ENCODE measurements at regions not wholly inside any gene's neighbourhood (a gene's known extent, or its start where the extent isn't known, plus 50 kb on each side); places are given as distances from the start of the nearest gene placed in this dataset.

GRCh38 chr10:35857860-35858259 lies 215.8 kb upstream of the FZD8 start:
- dilution Hi-C loops (cut with MboI; ENCODE audit: extremely low pct_ligation_motif_present, low sequenced_read_pairs) (no loop called here), intact Hi-C loops (cut with micrococcal nuclease) (no loop called here)
- no peaks in the 10 kb centered on the region for H3K36me3 ChIP-seq (ENCODE audit: control insufficient read depth in 2 of 2, extremely low read depth in 1 of 2, insufficient read depth in 2 of 2, low read length in 2 of 2)
- H3K4me3 ChIP-seq (replicated peaks in 1 of 3; ENCODE audit: insufficient read depth in 1 of 3, low read depth in 1 of 3, low read length in 3 of 3), result no peak overlapping the region
- CTCF ChIA-PET, result interaction anchor here (0.6 kb wide), 1 partner anchor 21 kb away, joined by 3 read pairs; no protein-coding TSS in a partner anchor
- no peak overlapping the region for H3K4me2 ChIP-seq (ENCODE audit: insufficient read depth, low read length)
- no peaks in the 10 kb centered on the region for H3K9me1 ChIP-seq (replicated peaks; ENCODE audit: control insufficient read depth, extremely low read depth, insufficient read depth, low read length)
- no peak for DNase-seq (ENCODE audit: low read depth, low spot score)
- no peak for TF ChIP-seq POLR2AphosphoS5 (IDR thresholded peaks at IDR 0.05; ENCODE audit: insufficient read depth, low read depth, low read length)
- no peak for TF ChIP-seq EZH2 (IDR thresholded peaks at IDR 0.05; ENCODE audit: borderline replicate concordance, low read depth, low read length, severe bottlenecking)
- TF ChIP-seq JUN (IDR thresholded peaks at IDR 0.05; ENCODE audit: borderline replicate concordance, insufficient read depth, insufficient read length, low read depth), result no peak
- TF ChIP-seq GATA2 (IDR thresholded peaks at IDR 0.05; ENCODE audit: insufficient read depth, insufficient read length, low read depth, low read length), result no peak
- no peak for TF ChIP-seq FOS (IDR thresholded peaks at IDR 0.05; ENCODE audit: borderline replicate concordance, insufficient read depth, low read length)
- H3K4me1 ChIP-seq (ENCODE audit: control insufficient read depth, extremely low read depth, insufficient read depth, low read length), result peaks cover 7% of the 10 kb centered on the region
- H4K20me1 ChIP-seq (replicated peaks; ENCODE audit: control insufficient read depth, extremely low read depth, insufficient read depth, low read length), result no peaks in the 10 kb centered on the region
- H3K9me3 ChIP-seq (replicated peaks; ENCODE audit: control insufficient read depth, insufficient read depth, low read length), result no peaks in the 10 kb centered on the region
- H3K27me3 ChIP-seq (ENCODE audit: control insufficient read depth in 2 of 2, insufficient read depth in 2 of 2, low read length in 2 of 2), result no peaks in the 10 kb centered on the region
- H3K9ac ChIP-seq (replicated peaks; ENCODE audit: extremely low read depth, insufficient read depth, low read length), result no peak overlapping the region
- no TSS peak for BruUV-seq (replicated peaks)
- H3K27ac ChIP-seq (ENCODE audit: insufficient read depth, low read depth, low read length), result no peak overlapping the region
- no peaks in the 10 kb centered on the region for H3K79me2 ChIP-seq (ENCODE audit: control insufficient read depth, insufficient read depth, low read length)
- POLR2A ChIA-PET, result no interaction called here
- no peak for FAIRE-seq
- no peak overlapping the region for H2AFZ ChIP-seq (ENCODE audit: low read depth, low read length)

DNA sequence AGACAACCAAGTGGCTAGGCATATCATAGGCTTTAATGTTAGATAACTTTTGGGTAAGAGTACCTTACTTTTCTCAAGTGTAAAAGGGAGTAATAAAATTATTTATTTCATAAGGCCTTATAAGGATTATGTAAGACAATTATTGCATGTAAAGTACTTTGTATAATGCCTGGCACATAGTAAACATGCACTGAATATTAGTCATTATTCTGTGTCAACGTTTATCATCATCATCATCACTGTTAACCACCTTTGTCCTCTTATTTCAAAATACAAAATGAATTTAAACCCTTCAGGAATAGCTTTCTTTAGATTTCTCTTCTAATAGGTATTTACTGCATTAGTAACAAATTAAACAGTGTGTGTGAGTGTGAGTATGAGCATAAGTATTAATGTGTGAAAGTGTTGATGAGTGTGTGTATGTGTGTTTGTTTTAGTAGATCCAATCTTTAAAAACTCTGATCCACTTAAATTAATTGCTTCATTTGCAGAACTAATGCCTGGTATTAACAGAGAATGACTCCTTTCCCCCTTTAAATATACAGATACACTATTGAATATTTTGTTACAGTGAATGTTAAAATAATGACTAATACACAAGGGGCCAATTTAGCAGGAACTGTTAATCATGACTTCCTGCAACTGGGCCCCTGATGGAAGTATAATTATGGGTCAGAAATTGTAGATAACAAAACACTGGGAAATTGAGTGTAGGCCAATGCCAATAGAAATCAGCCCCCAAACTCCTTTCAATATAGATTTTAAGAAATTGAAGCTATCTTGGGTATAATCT lies 213.3 kb upstream of the FZD8 start:
- CTCF ChIA-PET, result interaction anchor here (1.0 kb wide), 1 partner anchor 19 kb away, joined by 4 read pairs; no protein-coding TSS in a partner anchor

More for the DNA sequence above, 213.3 kb upstream of the FZD8 start:
- TF ChIP-seq POLR2A (IDR thresholded peaks at IDR 0.05; ENCODE audit: low read depth, low read length) (no peak), GATA2 (IDR thresholded peaks at IDR 0.05; ENCODE audit: insufficient read depth, insufficient read length, low read depth, low read length) (peak; percentile 56), MYC (IDR thresholded peaks at IDR 0.05; ENCODE audit: low read depth, low read length) (no peak), FOS (IDR thresholded peaks at IDR 0.05; ENCODE audit: borderline replicate concordance, insufficient read depth, low read length) (peak; percentile 71), POLR2AphosphoS5 (IDR thresholded peaks at IDR 0.05; ENCODE audit: insufficient read depth, low read depth, low read length) (no peak), EZH2 (IDR thresholded peaks at IDR 0.05; ENCODE audit: borderline replicate concordance, low read depth, low read length, severe bottlenecking) (no peak), JUN (IDR thresholded peaks at IDR 0.05; ENCODE audit: borderline replicate concordance, insufficient read depth, insufficient read length, low read depth) (no peak)
- TF ChIP-seq, protein P1, sequence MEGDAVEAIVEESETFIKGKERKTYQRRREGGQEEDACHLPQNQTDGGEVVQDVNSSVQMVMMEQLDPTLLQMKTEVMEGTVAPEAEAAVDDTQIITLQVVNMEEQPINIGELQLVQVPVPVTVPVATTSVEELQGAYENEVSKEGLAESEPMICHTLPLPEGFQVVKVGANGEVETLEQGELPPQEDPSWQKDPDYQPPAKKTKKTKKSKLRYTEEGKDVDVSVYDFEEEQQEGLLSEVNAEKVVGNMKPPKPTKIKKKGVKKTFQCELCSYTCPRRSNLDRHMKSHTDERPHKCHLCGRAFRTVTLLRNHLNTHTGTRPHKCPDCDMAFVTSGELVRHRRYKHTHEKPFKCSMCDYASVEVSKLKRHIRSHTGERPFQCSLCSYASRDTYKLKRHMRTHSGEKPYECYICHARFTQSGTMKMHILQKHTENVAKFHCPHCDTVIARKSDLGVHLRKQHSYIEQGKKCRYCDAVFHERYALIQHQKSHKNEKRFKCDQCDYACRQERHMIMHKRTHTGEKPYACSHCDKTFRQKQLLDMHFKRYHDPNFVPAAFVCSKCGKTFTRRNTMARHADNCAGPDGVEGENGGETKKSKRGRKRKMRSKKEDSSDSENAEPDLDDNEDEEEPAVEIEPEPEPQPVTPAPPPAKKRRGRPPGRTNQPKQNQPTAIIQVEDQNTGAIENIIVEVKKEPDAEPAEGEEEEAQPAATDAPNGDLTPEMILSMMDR (IDR thresholded peaks at IDR 0.05; ENCODE audit: extremely low read depth in 1 of 2, insufficient read depth in 1 of 2, low read depth in 1 of 2, low read length in 2 of 2), result no peak
- TF ChIP-seq, protein P2, sequence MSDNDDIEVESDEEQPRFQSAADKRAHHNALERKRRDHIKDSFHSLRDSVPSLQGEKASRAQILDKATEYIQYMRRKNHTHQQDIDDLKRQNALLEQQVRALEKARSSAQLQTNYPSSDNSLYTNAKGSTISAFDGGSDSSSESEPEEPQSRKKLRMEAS (IDR thresholded peaks at IDR 0.05; ENCODE audit: insufficient read depth, insufficient read length), result no peak
- Histone ChIP-seq H3K4me2 (ENCODE audit: insufficient read depth, low read length) (peak overlapping the region; percentile 47), H2AFZ (ENCODE audit: low read depth, low read length) (no peak overlapping the region), H3K27me3 (ENCODE audit: control insufficient read depth in 2 of 2, insufficient read depth in 2 of 2, low read length in 2 of 2) (no peaks in the 10 kb centered on the region), H3K4me3 (replicated peaks in 1 of 3; ENCODE audit: insufficient read depth in 1 of 3, low read depth in 1 of 3, low read length in 3 of 3) (no peak overlapping the region), H3K4me1 (ENCODE audit: control insufficient read depth, extremely low read depth, insufficient read depth, low read length) (peaks cover 7% of the 10 kb centered on the region), H4K20me1 (replicated peaks; ENCODE audit: control insufficient read depth, extremely low read depth, insufficient read depth, low read length) (no peaks in the 10 kb centered on the region), H3K27ac (ENCODE audit: insufficient read depth, low read depth, low read length) (no peak overlapping the region), H3K9me3 (replicated peaks; ENCODE audit: control insufficient read depth, insufficient read depth, low read length) (no peaks in the 10 kb centered on the region), H3K79me2 (ENCODE audit: control insufficient read depth, insufficient read depth, low read length) (no peaks in the 10 kb centered on the region), H3K9me1 (replicated peaks; ENCODE audit: control insufficient read depth, extremely low read depth, insufficient read depth, low read length) (no peaks in the 10 kb centered on the region), H3K36me3 (ENCODE audit: control insufficient read depth in 2 of 2, extremely low read depth in 1 of 2, insufficient read depth in 2 of 2, low read length in 2 of 2) (no peaks in the 10 kb centered on the region), H3K9ac (replicated peaks; ENCODE audit: extremely low read depth, insufficient read depth, low read length) (no peak overlapping the region)
- dilution Hi-C loops (cut with MboI; ENCODE audit: extremely low pct_ligation_motif_present, low sequenced_read_pairs), result no loop called here
- DNase-seq (ENCODE audit: low read depth, low spot score) (peak; percentile 56), FAIRE-seq (peak; percentile 70)
- intact Hi-C loops (cut with micrococcal nuclease), result no loop called here
- POLR2A ChIA-PET, result no interaction called here
- BruUV-seq (replicated peaks), result no TSS peak

Data from endothelial cell of umbilical vein (primary cell).